HG03108 (cell line): ENCODE measurements at regions not wholly inside any gene's neighbourhood (a gene's known extent, or its start where the extent isn't known, plus 50 kb on each side); places are given as distances from the start of the nearest gene placed in this dataset.
"Not testable (repeated sequence)": the region's sequence is repeated elsewhere in the genome, so short reads cannot be mapped to it uniquely, and the experiment has no call there.

ENCODE experiments used
- ATAC-seq: cut with Tn5 transposase; IDR thresholded peaks from one replicate; pipeline ENCODE4 v1.9.1; 2021; ENCODE audit warnings: moderate library complexity; ENCODE audit not compliant: unreplicated experiment

DNA sequence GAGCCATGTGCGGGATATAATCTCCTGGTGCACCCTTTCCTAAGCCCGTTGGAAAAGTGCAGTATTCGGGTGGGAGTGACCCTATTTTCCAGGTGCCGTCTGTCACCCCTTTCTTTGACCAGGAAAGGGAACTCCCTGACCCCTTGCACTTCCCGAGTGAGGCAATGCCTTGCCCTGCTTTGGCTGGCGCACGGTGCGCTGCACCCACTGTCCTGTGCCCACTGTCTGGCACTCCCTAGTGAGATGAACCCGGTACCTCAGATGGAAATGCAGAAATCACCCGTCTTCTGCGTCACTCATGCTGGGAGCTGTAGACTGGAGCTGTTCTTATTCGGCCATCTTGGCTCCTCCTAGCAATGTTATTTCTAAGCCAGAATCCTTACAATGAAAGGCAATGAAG is 121.1 kb downstream of the TAF11L14 start:
- not testable (repeated sequence) for ATAC-seq

GRCh38 chr5:17761326-17761725 is 127.1 kb downstream of the TAF11L14 start:
- ATAC-seq = no peak

GRCh38 chr5:17763301-17763700 is 129.0 kb downstream of the TAF11L14 start:
- ATAC-seq = no peak

- ATAC-seq = no peak
Measured at GRCh38 chr5:17766031-17766430, 131.8 kb downstream of the TAF11L14 start.

- ATAC-seq = no peak
Measured at GRCh38 chr5:17769277-17769676, 135.0 kb downstream of the TAF11L14 start.

DNA sequence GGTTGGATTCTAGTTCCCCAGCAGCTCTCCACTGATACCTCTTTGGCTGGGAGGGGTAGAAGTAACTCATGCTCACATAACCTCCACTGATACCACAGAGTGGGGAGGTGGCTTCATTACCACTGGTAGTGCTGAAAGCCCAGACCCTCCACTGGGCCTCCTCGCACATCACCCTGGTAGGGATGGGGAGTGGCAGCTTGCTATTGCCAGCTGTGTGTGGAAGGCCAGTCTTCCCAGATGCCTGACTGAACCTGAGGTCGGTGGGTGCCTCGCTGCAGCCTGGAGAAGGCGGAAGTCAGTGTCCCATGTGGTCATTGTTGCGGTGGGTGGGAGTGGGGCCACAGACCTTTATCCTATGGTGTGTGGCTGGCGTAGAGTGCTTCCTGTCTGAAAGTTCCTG is 138.0 kb downstream of the TAF11L14 start:
- no peak for ATAC-seq

- ATAC-seq = no peak
Measured at GRCh38 chr5:17785774-17786173, 151.5 kb downstream of the TAF11L14 start.

GRCh38 chr5:17788351-17788750 is 154.1 kb downstream of the TAF11L14 start:
- no peak for ATAC-seq

- no peak for ATAC-seq
Measured at GRCh38 chr5:17794201-17794600, 159.9 kb downstream of the TAF11L14 start.

DNA sequence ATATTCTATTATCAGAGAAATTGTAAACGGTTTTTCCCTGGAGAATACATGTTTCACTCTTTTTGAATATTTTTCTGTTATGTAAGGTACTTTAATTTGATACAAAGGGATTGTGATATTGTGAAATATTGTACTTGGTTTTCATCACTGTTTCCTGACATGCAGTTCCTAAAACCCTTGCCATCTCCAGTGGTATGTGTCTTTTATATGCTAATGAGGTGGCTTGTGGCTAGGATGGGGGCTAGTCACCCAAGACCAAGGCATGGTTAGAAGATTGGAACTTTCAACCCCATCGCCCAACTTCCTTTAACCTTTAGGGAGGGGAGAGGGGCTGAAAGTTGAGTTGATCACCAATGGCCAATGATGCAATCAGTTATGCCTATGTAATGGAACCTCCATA is 160.6 kb downstream of the TAF11L14 start:
- ATAC-seq = no peak

DNA sequence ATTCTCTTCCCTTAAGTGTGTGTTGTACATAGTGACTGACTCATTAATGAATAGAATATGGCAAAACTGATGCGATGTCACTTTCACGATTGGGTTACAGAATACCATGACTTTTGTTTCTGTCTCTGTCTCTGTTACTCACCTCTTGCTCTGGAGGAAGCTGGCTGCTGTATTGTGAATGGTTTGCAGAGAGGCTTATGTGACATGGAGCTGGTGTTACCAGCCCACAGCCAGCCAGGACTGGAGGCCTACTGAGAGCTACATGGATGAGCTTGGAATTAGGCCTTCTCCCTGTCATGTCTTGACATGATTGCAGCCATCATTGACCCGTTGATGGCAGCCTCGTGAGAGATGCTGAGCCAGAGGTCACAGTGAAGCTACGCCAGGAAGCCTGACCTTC is 161.9 kb downstream of the TAF11L14 start:
- ATAC-seq = no peak

DNA sequence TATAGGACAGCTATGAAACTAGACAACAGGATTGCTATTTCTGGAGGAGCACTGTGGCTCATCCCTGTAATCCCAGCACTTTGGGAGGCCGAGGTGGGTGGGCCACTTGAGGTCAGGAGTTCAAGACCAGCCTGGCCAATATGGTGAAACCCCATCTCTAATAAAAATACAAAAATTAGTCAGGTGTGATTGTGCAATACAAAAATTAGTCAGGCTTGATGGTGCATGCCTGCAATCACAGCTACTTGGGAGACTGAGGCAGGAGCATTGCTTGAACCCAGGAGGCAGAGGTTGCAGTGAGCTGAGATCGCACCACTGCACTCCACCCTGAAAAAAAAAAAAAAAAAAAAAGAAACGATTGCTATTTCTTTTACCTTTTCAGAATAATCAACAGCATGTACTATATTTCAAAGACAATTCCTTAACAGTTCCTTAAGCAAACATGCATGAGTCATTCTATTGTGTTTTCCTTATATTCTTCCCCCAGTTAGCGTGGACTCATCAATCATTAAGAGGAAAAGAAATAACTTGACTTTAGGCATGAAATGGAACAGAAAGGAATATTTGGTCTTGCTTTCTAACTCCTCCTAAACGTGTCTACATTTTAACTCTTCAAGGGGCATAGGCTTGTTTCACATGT is 162.6 kb downstream of the TAF11L14 start:
- ATAC-seq = no peak

DNA sequence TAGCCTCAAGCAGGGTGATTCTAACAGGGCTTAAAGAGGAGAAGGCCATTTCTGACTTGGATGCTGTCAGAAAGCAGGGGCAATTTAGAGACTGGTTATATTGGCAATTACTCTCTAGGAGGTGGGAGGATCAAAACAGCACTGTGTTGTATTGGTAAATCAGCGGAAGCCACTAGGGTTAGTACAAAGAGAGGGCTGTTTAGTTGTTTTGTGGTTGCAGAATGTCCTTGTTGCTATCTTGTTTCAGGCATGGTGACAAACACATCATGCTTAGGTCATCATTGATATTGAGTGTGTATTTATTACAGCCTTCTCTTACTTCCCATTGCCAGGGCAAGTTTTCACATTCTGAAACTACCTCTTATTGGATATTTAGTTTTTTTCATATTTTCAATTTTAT is 165.3 kb downstream of the TAF11L14 start:
- ATAC-seq = no peak

DNA sequence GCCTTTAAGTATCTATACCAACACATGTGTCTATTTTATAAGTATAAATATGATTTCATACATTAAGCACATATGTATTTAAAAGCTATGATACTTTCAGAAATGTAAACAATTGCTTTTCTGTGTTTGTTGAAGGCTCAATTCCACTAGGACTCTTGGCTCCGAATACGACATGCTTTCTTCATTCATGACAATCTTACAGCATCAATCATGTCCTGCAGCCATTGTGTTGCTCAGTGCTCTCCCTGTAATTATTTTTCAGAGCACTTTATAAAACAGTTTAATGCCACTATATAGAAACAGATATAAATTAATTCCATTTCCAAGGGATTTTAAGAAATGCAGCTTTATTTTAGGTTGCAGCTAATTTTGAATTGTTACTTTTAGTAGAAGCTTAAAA is 167.3 kb downstream of the TAF11L14 start:
- ATAC-seq = no peak

GRCh38 chr5:17802256-17802655 is 168.0 kb downstream of the TAF11L14 start:
- ATAC-seq = no peak

- no peak for ATAC-seq
Measured at GRCh38 chr5:17803971-17804370, 169.7 kb downstream of the TAF11L14 start.

DNA sequence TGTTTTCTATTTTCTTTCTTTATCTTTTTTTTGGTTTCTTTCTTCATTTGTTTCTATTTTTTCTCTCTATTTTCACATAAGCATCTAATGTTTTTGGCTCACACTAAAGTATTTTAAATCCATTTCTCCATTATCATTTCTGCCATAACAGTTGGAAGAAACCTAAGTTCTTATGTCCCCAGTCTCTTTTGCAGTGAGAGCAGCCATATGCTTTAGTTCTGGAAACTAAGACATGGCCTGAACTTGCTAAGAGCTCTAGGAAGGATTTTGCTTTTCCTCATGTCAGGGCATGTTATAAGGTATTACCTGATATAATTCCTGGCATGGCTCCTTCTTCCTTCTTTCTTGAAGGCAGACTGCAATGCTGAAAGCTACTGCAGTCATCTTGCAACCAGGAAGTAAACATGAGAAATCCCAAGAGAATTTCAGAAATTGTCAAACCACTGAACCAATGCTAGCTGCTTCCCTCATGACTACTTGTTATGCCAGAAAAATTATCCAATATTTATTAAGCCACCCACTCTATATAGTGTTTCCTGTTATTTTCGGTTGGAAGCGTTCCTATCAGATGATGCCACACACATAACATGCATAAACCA is 171.1 kb downstream of the TAF11L14 start:
- ATAC-seq = no peak

GRCh38 chr5:17806818-17807468 is 172.7 kb downstream of the TAF11L14 start:
- no peak for ATAC-seq

DNA sequence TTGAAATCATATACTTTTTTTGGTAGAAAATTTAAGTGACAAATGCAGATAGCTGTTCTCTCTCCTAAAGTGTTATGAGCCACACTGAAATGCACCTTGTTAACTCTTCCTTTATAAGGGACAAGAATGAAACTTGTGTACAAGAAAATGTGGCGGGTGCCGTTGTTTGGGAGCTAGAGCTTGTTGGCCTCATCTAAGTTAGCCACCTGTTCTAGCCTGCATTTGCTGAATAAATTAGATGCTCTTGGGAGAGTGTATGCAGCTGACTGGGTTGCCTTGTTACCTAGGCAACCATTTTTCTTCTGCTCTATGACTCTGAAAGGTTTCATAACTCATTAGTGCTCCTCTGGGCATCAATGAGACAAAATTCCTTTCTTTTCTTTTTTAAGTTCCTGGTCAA is 174.3 kb downstream of the TAF11L14 start:
- ATAC-seq = no peak

DNA sequence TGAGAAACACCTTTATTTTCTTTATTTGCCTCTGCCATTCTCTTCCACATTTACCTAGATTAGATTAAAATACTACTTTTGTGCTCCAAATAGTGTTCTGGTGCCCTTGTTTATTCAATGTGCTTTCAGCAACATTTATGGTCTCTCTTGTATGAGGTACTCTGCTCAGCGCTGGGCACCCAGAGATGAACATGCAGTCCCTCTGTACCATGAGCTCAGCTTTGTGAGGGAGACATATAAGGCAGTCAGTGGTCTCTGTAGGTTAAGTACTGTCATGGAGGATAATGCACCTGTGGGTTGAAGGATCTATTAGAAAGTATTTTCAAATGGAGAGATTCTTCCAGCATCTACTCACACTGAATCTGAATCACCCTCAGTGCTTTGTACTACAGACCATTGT is 176.5 kb downstream of the TAF11L14 start:
- no peak for ATAC-seq

- ATAC-seq = no peak
Measured at GRCh38 chr5:17813214-17813613, 179.0 kb downstream of the TAF11L14 start.

DNA sequence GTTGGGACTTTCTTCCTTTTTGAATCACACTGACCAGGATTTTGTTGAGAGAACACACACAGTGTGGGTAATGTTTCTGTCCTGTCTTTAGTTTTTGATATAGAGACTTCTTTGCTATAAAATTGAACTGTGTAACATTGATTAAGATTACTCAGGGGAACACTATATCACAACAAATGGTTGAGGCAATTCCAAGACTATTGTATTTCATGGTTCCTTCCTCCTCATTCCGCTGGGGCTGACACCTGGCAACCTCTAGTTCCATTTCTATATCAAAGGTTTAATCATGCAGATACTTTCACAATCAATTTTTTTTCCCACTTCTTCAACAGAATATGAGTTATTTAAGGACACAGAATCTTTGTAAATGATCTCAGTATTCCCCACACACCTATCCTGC is 182.2 kb downstream of the TAF11L14 start:
- ATAC-seq = no peak

DNA sequence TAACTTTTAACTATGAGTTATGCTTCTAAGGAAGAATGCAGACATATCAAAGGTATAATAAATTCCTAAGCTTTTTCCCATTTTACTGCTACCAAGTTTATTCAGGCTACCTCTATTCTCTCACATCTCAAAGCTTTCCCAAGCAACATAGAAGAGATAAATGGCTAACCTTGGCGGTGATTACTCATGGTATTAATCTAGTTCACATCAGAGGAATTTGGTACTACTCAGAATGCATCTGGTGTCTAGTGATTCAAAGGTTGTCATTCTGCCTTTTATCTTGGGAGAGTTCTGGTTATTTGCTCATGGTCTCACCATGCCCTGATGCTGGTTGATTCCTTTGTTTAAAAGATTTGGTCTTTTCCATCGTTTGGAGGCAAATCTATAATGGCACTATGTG is 182.7 kb downstream of the TAF11L14 start:
- no peak for ATAC-seq
